Ishikawa (cell line): ENCODE measurements at regions not wholly inside any gene's neighbourhood (a gene's known extent, or its start where the extent isn't known, plus 50 kb on each side); places are given as distances from the start of the nearest gene placed in this dataset.

Experiments used
- CEBPB ChIP-seq: IDR thresholded peaks from 2 replicates; pipeline ENCODE4 v1.6.1; 2012
- CREB1 ChIP-seq: IDR thresholded peaks from 2 replicates; pipeline ENCODE4 v1.6.1; 2012; ENCODE audit warnings: low read depth
- EGR1 ChIP-seq: IDR thresholded peaks from 2 replicates; pipeline ENCODE4 v1.6.1; 2012
- EP300 ChIP-seq: IDR thresholded peaks from 2 replicates; pipeline ENCODE4 v1.6.1; 2012; ENCODE audit warnings: borderline replicate concordance
- FOXM1 ChIP-seq: IDR thresholded peaks from 2 replicates; pipeline ENCODE4 v1.6.1; 2012; ENCODE audit warnings: low read depth, borderline replicate concordance
- NFIC ChIP-seq: IDR thresholded peaks from 2 replicates; pipeline ENCODE4 v1.6.1; 2012
- RAD21 ChIP-seq: IDR thresholded peaks from 2 replicates; pipeline ENCODE4 v1.6.1; 2012; ENCODE audit warnings: low read depth
- REST ChIP-seq: IDR thresholded peaks from 2 replicates; pipeline ENCODE4 v1.6.1; 2012; ENCODE audit warnings: low read depth, mild to moderate bottlenecking
- TAF1 ChIP-seq: IDR thresholded peaks from 2 replicates; pipeline ENCODE4 v1.6.1; 2012; ENCODE audit warnings: low read depth, mild to moderate bottlenecking
- TCF12 ChIP-seq: IDR thresholded peaks from 2 replicates; pipeline ENCODE4 v1.6.1; 2012; ENCODE audit warnings: low read depth
- TEAD4 ChIP-seq: IDR thresholded peaks from 2 replicates; pipeline ENCODE4 v1.6.1; 2012
- USF1 ChIP-seq: IDR thresholded peaks from 2 replicates; pipeline ENCODE4 v1.6.1; 2012
- YY1 ChIP-seq: IDR thresholded peaks from 2 replicates; pipeline ENCODE4 v1.6.1; 2012; ENCODE audit warnings: low read depth
- ZBTB7A ChIP-seq: IDR thresholded peaks from 2 replicates; pipeline ENCODE4 v1.6.1; 2012; ENCODE audit warnings: low read depth
- TF ChIP-seq, protein P1 (sequence below): IDR thresholded peaks from 2 replicates; pipeline ENCODE4 v1.6.1; 2012

GRCh38 chr19:30105727-30106126, 163.7 kb downstream of the URI1 start:
- no peak for TF ChIP-seq EP300
- TF ChIP-seq REST: no peak
- TF ChIP-seq TEAD4: no peak
- no peak for TF ChIP-seq RAD21
- TF ChIP-seq ZBTB7A: no peak
- TF ChIP-seq EGR1: no peak
- TF ChIP-seq USF1: no peak
- TF ChIP-seq CEBPB: no peak

DNA sequence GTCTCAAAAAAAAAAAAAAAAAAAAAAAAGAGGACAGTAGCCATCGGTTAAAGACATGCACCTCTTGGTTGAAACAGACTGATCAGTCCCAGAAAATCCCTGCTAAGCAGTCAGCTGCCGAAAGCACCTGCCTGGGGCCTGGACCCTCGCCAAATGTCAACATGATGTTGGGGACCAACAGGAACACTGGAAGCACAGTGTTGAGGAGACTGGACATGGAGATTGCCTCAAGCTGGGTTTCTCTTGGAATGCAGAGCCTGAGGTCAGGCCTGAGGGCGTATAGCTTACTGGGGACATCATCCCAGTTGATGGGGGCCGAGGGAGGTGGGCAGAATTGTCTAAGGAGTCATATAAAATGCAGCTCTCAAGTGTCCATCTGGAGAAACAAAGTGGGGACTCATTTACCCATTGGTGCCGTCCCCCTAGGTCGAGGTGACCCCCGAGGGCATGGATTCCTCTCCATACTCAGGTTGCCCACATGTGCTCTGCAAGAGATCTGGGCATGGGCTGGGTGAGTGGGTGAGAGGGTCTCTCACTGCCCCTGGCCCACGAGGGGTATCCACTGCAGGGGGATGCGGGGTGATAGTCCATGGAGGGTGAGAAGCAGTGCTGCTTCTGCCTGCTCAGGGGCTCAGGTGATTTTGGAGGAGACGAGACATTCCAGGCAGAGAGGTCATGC, 164.5 kb downstream of the URI1 start:
- TF ChIP-seq EP300 (no peak), NFIC (no peak), CEBPB (no peak), EGR1 (no peak), YY1 (no peak), REST (no peak), FOXM1 (no peak), RAD21 (no peak), ZBTB7A (no peak), TEAD4 (no peak), TCF12 (no peak), TAF1 (no peak), CREB1 (no peak), USF1 (no peak)
- TF ChIP-seq, protein P1, sequence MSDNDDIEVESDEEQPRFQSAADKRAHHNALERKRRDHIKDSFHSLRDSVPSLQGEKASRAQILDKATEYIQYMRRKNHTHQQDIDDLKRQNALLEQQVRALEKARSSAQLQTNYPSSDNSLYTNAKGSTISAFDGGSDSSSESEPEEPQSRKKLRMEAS: no peak

GRCh38 chr19:30107251-30107650, 165.2 kb downstream of the URI1 start:
- TF ChIP-seq TEAD4 (no peak), REST (no peak), ZBTB7A (no peak), RAD21 (no peak), NFIC (no peak), USF1 (no peak), FOXM1 (no peak), TAF1 (no peak), EGR1 (no peak), CREB1 (no peak), CEBPB (no peak), TCF12 (no peak), EP300 (no peak), YY1 (no peak)
- TF ChIP-seq, protein P1: no peak

DNA sequence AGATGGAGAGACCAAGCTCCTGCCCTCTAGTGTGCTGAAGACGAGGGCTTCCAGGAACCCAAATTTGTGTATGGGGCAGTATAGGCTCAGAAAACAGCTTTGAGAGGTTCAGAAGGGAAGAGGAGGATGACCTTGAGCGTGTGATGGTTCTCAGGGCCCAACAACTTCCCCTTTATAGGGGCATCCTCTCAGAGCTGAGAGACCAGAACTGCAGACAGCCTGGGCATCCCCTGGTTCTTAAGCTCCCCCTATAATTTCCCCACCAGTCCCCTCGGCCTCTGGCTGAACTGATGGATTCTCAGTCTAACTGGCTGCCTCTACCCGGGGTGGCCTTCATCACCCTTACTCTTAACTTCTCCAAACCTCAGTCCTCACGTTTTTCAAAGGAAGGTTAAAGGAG, 167.5 kb downstream of the URI1 start:
- TF ChIP-seq EP300: no peak
